Smooth muscle cell (in vitro differentiated cells): ENCODE measurements at regions not wholly inside any gene's neighbourhood (a gene's known extent, or its start where the extent isn't known, plus 50 kb on each side); places are given as distances from the start of the nearest gene placed in this dataset.

Experiments used
- DNase-seq: peaks from one replicate; lab custom pipeline; 2025; ENCODE audit not compliant: unreplicated experiment; lab: John Stamatoyannopoulos, UW
- H2AFZ ChIP-seq: fragments of 200-600 bp; sonication (generic); 2 replicates; pipeline ENCODE4 v1.6.0; 2016; ENCODE audit warnings: antibody characterized with exemption, low read depth, mild to moderate bottlenecking
- H3F3A ChIP-seq: fragments of 200-600 bp; sonication (generic); 2 replicates; pipeline ENCODE4 v1.6.0; 2017; ENCODE audit warnings: antibody characterized with exemption, low read depth
- H3K27ac ChIP-seq: fragments of 200-600 bp; sonication (generic); 2 replicates; pipeline ENCODE4 v1.5.1; 2016; ENCODE audit warnings: low read depth, mild to moderate bottlenecking
- H3K27me3 ChIP-seq: fragments of 200-600 bp; sonication (generic); 2 replicates; pipeline ENCODE4 v1.6.1; 2016; ENCODE audit warnings: low read depth, mild to moderate bottlenecking
- H3K36me3 ChIP-seq: fragments of 200-600 bp; sonication (generic); 2 replicates; pipeline ENCODE4 v1.5.1; 2016; ENCODE audit warnings: low read depth
- H3K4me1 ChIP-seq: fragments of 200-600 bp; sonication (generic); 2 replicates; pipeline ENCODE4 v1.5.1; 2016; ENCODE audit warnings: low read depth
- H3K4me2 ChIP-seq: fragments of 200-600 bp; sonication (generic); 2 replicates; pipeline ENCODE4 v1.6.0; 2016; ENCODE audit warnings: mild to moderate bottlenecking
- H3K4me3 ChIP-seq: fragments of 200-600 bp; sonication (generic); 2 replicates; pipeline ENCODE4 v1.5.1; 2016; ENCODE audit warnings: mild to moderate bottlenecking
- H3K79me2 ChIP-seq: fragments of 200-600 bp; sonication (generic); 2 replicates; pipeline ENCODE4 v1.6.0; 2016; ENCODE audit warnings: low read depth, mild to moderate bottlenecking
- H3K9ac ChIP-seq: fragments of 200-600 bp; sonication (generic); 2 replicates; pipeline ENCODE4 v1.6.0; 2016; ENCODE audit warnings: low read depth
- H3K9me3 ChIP-seq: fragments of 200-600 bp; sonication (generic); replicated peaks from 2 replicates; pipeline ENCODE4 v1.5.1; 2016; ENCODE audit warnings: low read depth
- H4K20me1 ChIP-seq: fragments of 200-600 bp; sonication (generic); 2 replicates; pipeline ENCODE4 v1.6.0; 2016; ENCODE audit warnings: low read depth
- WGBS: methylation state at CpG from one replicate; pipeline ENCODE4 v1.1.7; 2016; ENCODE audit warnings: low lambda C conversion rate; 5-methylcytosine and 5-hydroxymethylcytosine counted together
- TF ChIP-seq, protein P1 (sequence below): fragments of 200-600 bp; sonication (generic); IDR thresholded peaks from 2 replicates; pipeline ENCODE4 v1.5.1; 2017; ENCODE audit warnings: borderline replicate concordance, mild to moderate bottlenecking, antibody characterized with exemption; ENCODE audit not compliant: insufficient read depth, poor library complexity, severe bottlenecking

GRCh38 chr12:91643763-91644162 is 461.1 kb upstream of the DCN start:
- Histone ChIP-seq H2AFZ (no peak overlapping the region), H3K9ac (no peak overlapping the region), H3K4me3 (no peak overlapping the region), H3K79me2 (no peaks in the 10 kb centered on the region), H3K4me2 (no peak overlapping the region), H3K4me1 (no peaks in the 10 kb centered on the region), H4K20me1 (no peaks in the 10 kb centered on the region), H3K27me3 (no peaks in the 10 kb centered on the region), H3F3A (no peaks in the 10 kb centered on the region), H3K9me3 (no peaks in the 10 kb centered on the region), H3K36me3 (no peaks in the 10 kb centered on the region), H3K27ac (no peak overlapping the region)
- no peak for DNase-seq
- TF ChIP-seq, protein P1, sequence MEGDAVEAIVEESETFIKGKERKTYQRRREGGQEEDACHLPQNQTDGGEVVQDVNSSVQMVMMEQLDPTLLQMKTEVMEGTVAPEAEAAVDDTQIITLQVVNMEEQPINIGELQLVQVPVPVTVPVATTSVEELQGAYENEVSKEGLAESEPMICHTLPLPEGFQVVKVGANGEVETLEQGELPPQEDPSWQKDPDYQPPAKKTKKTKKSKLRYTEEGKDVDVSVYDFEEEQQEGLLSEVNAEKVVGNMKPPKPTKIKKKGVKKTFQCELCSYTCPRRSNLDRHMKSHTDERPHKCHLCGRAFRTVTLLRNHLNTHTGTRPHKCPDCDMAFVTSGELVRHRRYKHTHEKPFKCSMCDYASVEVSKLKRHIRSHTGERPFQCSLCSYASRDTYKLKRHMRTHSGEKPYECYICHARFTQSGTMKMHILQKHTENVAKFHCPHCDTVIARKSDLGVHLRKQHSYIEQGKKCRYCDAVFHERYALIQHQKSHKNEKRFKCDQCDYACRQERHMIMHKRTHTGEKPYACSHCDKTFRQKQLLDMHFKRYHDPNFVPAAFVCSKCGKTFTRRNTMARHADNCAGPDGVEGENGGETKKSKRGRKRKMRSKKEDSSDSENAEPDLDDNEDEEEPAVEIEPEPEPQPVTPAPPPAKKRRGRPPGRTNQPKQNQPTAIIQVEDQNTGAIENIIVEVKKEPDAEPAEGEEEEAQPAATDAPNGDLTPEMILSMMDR, result no peak
- 81% methylated on average over 2 of the region's 2 CpGs for WGBS

DNA sequence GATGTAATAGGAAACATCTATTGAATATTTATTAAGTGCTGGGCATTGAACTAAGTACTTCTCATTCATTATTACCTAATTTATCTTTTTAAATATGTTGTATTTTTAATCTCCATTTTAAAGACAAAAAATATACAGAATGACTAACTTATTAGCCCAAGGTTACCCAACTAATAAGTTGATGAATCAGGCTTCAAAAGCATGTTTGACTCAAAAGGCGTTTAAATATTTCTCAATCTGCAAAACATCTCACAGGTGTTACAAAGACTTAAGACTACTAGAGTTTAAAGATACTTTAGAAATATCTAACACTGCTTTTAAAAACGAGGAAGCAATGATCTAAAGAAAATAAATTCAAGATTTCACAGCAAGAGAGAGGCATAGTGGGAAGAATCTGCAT is 457.4 kb upstream of the DCN start:
- WGBS, result 67% methylated on average over 2 of the region's 2 CpGs
- Histone ChIP-seq H3K4me2 (no peak overlapping the region), H3K27ac (no peak overlapping the region), H2AFZ (no peak overlapping the region), H3K9me3 (no peaks in the 10 kb centered on the region), H3K9ac (no peak overlapping the region), H3K79me2 (no peaks in the 10 kb centered on the region), H3K4me1 (peaks cover 4% of the 10 kb centered on the region), H3K36me3 (no peaks in the 10 kb centered on the region), H3K4me3 (no peak overlapping the region), H3F3A (no peaks in the 10 kb centered on the region), H4K20me1 (no peaks in the 10 kb centered on the region), H3K27me3 (no peaks in the 10 kb centered on the region)
- TF ChIP-seq, protein P1, result no peak
- no peak for DNase-seq

- Histone ChIP-seq H3K4me1 (peaks cover 4% of the 10 kb centered on the region), H3K79me2 (no peaks in the 10 kb centered on the region), H3K4me3 (no peak overlapping the region), H3K9me3 (no peaks in the 10 kb centered on the region), H2AFZ (no peak overlapping the region), H3K9ac (no peak overlapping the region), H3K4me2 (no peak overlapping the region), H3K36me3 (no peaks in the 10 kb centered on the region), H3K27me3 (no peaks in the 10 kb centered on the region), H3K27ac (no peak overlapping the region), H3F3A (no peaks in the 10 kb centered on the region), H4K20me1 (no peaks in the 10 kb centered on the region)
- DNase-seq, result no peak
- TF ChIP-seq, protein P1, result no peak
- 82% methylated on average over 3 of the region's 3 CpGs for WGBS
Observed at GRCh38 chr12:91639327-91639726, 456.7 kb upstream of the DCN start.

GRCh38 chr12:91637789-91638624 is 455.4 kb upstream of the DCN start:
- no peak for DNase-seq
- Histone ChIP-seq H3K4me2 (no peak overlapping the region), H3K9ac (no peak overlapping the region), H3F3A (no peaks in the 10 kb centered on the region), H3K4me3 (no peak overlapping the region), H2AFZ (no peak overlapping the region), H3K27me3 (no peaks in the 10 kb centered on the region), H3K79me2 (no peaks in the 10 kb centered on the region), H3K27ac (no peak overlapping the region), H3K36me3 (no peaks in the 10 kb centered on the region), H3K9me3 (no peaks in the 10 kb centered on the region), H3K4me1 (peaks cover 4% of the 10 kb centered on the region), H4K20me1 (no peaks in the 10 kb centered on the region)
- WGBS, result 95% methylated on average over 8 of the region's 8 CpGs
- TF ChIP-seq, protein P1, result no peak
